GM21381 (cell line): ENCODE measurements at regions not wholly inside any gene's neighbourhood (a gene's known extent, or its start where the extent isn't known, plus 50 kb on each side); places are given as distances from the start of the nearest gene placed in this dataset.
"Not testable (repeated sequence)": the region's sequence is repeated elsewhere in the genome, so short reads cannot be mapped to it uniquely, and the experiment has no call there.

Experiments used
- ATAC-seq: cut with Tn5 transposase; IDR thresholded peaks from one replicate; pipeline ENCODE4 v1.9.1; 2021; ENCODE audit warnings: mild to moderate bottlenecking, moderate library complexity; ENCODE audit not compliant: unreplicated experiment

GRCh38 chr12:75766263-75767160, 255.1 kb upstream of the KRR1 start:
- ATAC-seq = no peak

GRCh38 chr12:75765170-75766059, 254.0 kb upstream of the KRR1 start:
- no peak for ATAC-seq

DNA sequence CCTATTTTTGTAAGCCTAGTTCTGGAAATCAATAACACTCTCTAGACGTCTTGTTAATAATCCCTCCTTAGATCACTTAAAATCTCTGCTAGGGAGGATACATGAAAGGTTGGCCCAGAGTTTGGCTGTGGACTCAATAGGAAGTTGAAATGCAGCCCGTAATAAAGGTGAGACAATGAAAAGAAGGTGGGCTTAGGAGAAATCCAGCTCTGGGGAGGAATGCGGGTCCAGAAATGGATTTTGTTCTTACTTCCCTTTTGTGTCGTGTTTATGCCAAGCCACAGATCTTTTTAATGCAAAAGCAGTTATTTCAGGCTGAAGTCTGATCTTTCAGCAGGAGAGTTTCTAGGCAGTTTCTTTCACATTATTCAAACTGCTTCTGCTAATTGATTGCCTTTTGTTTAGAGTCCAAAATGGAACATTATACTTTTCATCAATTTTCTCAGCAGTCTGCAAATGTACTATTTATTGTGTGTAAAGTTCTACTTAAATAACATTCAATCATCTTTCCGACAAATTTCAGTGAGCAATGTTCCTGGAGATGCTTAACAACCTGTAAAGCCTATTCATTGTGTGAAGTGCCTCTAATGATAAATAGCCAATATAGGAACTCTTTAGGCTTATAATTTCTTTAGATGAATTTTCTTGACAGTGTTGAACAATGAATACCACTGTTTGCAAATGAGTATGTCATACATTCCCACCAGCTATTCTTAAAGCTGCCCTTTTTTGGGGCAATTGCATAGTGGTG, 252.9 kb upstream of the KRR1 start:
- no peak for ATAC-seq

DNA sequence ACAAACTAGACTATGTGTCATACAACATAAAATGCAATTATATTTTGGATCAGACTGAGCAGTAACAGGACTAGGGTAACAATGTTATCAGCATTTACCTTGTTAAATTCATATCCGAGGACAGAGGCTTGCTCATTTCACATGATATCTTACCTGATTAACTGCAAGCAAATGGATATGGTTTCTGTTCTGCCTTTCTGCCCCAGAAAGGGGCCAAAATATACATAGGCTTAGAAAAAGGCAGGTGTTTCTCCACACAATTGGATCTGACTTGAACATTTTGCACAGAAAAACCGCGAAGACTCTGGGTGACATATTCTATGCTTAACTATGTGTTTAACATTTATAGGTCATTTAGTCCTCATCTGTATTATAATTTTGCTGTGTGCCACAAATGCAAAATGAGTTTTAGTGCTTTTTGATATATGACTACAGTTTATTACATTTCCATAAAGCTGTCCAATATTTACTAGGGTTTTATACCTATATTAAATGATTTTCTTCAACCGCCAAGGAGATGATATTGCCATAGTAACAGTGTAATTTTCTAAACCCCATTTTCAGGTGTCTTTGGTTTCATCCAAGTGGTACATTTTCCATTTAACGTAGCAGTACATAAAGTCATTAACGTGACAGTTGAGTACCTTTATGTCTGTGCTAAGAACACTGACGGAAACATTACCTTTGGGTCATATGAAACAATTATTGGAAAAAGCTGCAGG, 249.3 kb upstream of the KRR1 start:
- ATAC-seq = no peak

DNA sequence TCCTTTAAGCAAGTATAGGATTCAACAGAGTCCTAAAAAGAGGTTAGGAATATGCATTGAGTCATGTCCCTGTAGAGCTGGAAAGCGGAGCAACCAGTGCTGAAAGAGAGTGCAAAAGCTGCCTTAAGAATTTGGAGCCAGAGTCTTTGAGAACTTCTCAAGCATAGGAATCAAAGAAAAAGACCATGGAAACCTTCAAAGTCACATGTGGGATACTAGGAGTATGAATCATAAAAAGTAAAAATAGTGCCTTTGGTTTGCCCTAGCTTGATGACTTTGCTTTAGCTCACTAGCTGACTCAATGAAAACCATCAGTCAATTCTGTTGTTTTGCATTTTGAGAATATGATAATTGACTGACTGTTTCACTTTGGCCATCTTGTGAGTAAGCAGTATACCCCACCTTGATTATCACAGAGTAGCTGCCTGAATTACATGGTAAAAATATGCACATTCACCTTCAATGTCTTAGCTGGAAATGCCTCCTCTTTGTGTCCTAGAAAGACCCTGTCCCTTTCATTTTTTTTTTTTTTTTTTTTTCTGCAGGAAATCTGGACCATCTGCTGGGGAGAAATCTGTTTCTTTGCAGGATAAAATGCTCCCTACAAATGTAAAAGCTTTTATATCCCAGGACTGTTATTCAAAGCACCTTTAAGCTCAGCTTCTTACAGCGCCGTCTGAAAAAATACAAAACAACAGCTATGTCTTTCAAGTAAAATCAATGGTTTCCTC, 248.6 kb upstream of the KRR1 start:
- no peak for ATAC-seq

GRCh38 chr12:75759196-75759595, 247.8 kb upstream of the KRR1 start:
- no peak for ATAC-seq

DNA sequence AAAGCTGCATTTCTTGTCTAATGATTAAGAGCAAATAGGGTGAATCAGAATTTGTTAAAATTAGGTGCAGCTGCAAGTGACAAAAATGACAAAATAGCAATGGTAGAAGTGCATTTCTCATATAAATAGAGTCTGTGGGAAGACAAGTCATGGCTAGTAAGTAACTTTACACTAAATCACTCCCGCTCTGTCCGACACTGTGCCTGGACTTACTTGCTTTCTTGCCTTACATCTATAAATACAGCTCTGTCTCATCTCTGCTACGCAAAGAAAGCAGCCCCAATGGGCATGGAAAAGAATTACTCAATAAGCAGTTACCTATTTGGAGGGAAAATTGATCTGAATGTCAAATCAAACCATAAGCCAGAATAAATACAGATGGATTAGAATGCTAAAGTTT, 245.4 kb upstream of the KRR1 start:
- no peak for ATAC-seq

- ATAC-seq = no peak
Observed at GRCh38 chr12:75756111-75756510, 244.7 kb upstream of the KRR1 start.

- no peak for ATAC-seq
Observed at GRCh38 chr12:75754698-75755097, 243.3 kb upstream of the KRR1 start.

DNA sequence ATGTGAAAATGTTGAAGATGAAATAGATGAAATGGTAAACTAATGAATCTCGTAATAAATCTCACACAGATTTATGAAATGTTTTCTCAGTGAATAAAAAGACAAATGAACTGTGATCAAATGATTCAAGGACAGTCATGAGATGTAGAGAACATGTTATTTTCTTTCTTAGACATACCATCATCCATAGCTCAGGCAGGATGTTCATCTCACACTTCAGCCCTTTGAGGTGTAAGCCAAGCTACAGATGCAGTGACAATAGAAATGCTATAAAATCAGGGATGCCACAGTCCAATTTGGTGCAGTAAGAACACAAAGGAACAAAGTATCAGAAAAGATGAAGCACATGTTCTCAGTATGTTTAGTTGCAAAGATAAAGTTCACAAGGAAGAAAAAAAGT, 242.7 kb upstream of the KRR1 start:
- ATAC-seq = no peak

DNA sequence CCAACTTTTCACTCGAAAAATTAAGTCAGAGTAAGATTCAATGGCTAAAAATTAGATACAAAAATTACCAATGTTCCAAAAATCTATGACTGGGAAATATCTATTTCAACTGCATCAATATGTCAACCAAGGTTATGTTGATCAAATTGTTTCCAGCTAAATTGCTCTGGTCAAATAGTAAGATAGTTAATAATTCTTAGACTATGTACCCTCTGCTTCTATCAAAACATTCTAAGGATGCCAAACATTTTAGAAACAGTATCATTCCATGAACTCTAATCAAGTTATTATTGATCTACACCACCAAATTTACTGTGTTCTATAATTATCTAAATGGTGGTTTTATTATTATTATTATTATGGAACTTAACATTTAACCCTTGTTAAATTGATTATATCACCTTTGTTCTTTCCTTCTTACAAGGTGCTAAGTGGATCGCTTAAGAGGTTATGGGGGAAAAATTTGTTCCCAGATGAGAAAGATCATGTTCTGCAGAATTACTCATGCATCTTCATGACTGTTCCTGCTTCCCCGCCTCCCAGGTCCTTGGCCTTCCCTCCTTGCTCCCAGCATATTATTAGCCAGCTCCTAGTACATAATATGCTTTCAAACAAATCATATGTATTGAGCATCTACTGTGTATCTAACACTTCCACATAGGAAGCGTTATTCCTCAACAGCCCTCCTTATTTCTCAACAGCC, 240.5 kb upstream of the KRR1 start:
- no peak for ATAC-seq

DNA sequence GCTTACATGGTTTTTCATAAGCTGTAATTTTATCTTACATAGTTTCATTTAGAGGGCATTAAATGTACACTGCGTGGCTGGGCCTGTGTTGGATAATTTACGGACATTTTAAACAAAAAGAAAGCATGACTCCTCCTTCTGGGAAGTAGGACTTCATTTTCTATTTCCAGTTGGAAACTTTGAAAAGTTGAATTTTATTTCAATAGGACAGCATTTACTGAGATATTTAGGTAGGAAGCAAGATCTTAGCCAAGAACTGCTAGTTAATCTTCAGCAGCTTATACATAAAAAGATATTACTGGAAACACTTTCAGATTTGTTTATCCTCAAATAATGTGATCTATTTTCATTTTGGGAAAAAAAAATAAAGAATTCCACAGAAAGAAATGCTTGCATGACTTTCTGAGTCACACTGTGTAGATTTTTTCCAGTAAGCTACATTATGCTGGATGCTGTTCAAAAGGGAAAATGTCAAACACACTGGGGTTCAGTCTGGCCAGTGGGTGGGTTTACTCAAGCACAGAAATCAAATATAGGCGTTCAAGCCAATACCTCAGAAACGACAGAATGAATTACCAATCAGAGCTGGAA, 239.4 kb upstream of the KRR1 start:
- no peak for ATAC-seq

GRCh38 chr12:75748990-75749389, 237.6 kb upstream of the KRR1 start:
- not testable (repeated sequence) for ATAC-seq

GRCh38 chr12:75748136-75748535, 236.7 kb upstream of the KRR1 start:
- no peak for ATAC-seq

GRCh38 chr12:75747572-75748021, 236.2 kb upstream of the KRR1 start:
- ATAC-seq = no peak

DNA sequence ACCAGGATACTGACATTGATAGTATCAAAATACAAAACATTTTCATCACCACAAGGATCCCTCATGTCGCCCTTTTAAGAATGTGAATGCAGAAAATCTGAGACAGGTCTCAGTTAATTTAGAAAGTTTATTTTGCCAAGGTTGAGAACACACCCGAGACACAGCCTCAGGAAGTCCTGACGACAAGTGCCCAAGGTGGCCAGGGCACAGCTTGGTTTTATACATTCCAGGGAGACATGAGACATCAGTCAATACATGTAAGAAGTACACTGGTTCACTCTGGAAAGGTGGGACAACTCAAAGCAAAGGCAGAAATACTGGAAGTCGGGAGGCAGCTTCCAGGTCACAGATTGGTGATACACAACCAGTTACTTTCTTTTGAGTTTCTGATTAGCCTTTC, 235.2 kb upstream of the KRR1 start:
- ATAC-seq = no peak

DNA sequence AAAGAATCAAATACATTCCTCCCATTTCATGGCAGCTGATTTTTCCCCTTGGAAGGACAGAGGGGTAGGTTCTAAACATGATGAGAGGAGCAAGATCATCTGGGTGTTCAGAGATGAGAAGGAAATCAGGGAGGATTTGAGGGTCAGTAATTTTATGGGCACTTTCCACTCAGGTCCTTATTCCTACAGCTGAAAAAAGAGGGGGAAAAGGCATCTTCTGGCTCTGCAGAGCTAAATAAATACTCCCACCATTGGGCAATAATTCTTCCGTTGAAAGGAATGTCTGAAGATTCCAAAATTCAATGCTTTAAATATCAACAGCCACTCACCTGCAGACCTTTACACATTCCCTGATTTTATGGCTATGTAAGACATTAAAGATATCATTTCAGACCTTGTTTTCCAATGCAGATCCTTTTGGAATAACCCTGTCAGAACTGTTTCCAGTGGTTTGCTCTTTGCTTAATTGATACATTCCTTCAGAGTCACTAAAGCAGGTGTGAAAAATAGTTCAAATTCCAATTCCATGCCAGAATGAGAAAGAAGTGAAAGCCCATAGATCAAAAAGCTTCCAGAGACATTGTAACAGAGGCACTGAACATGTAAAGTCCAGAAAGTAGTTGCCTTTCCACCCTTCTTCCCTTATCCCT, 233.3 kb upstream of the KRR1 start:
- ATAC-seq = no peak

GRCh38 chr12:75742961-75743360, 231.6 kb upstream of the KRR1 start:
- ATAC-seq = no peak
